Heart left ventricle (tissue), 16 donors: ENCODE measurements at regions not wholly inside any gene's neighbourhood (a gene's known extent, or its start where the extent isn't known, plus 50 kb on each side); places are given as distances from the start of the nearest gene placed in this dataset.

Experiments used
- ATAC-seq, 4 donors: fragments of 200-7000 bp; cut with Tn5 transposase; one replicate each; pipeline ENCODE4 v1.9.1; 2020 to 2022; ENCODE audit warnings: moderate library complexity in 4 of 4, mild to moderate bottlenecking in 3 of 4, moderate number of reproducible peaks in 1 of 4
- DNase-seq, 5 donors: peaks; one replicate each; pipeline ENCODE4 v3.0.0-alpha.2; 2020
- H3K27ac ChIP-seq, 12 donors: fragments of 200-600 bp; sonication (generic) in 4 of 12; one replicate each; pipeline versions ENCODE4 v1.5.0 to v1.8.0; 2016 to 2022; ENCODE audit warnings: mild to moderate bottlenecking in 2 of 12
- H3K27me3 ChIP-seq, 9 donors: fragments of 200-600 bp; sonication (generic) in 2 of 9; one replicate each; pipeline versions ENCODE4 v1.5.1 to v1.8.0; 2016 to 2022; ENCODE audit warnings: mild to moderate bottlenecking in 3 of 9
- H3K36me3 ChIP-seq, 9 donors: fragments of 200-600 bp; sonication (generic) in 2 of 9; one replicate each; pipeline versions ENCODE4 v1.5.0 to v1.8.0; 2018 to 2022; ENCODE audit warnings: mild to moderate bottlenecking in 2 of 9
- H3K4me1 ChIP-seq, 12 donors: fragments of 200-600 bp; sonication (generic) in 4 of 12; one replicate each; pipeline versions ENCODE4 v1.5.0 to v1.8.0; 2016 to 2022; ENCODE audit warnings: mild to moderate bottlenecking in 3 of 12
- H3K4me3 ChIP-seq, 12 donors: fragments of 200-600 bp; sonication (generic) in 4 of 12; one replicate each; pipeline versions ENCODE4 v1.5.0 to v1.8.0; 2017 to 2022; ENCODE audit warnings: mild to moderate bottlenecking in 9 of 12, moderate library complexity in 4 of 12
- H3K9me3 ChIP-seq, 12 donors: fragments of 200-600 bp; sonication (generic) in 4 of 12; one replicate each; pipeline versions ENCODE4 v1.5.0 to v1.8.0; 2016 to 2022; ENCODE audit warnings: mild to moderate bottlenecking in 1 of 12
- CTCF ChIP-seq, 12 donors: fragments of 200-600 bp; sonication (generic) in 4 of 12; IDR thresholded peaks; one replicate each; pipeline versions ENCODE4 v1.5.0 to v1.8.0; 2018 to 2022; ENCODE audit warnings: antibody characterized with exemption in 12 of 12, mild to moderate bottlenecking in 5 of 12
- POLR2A ChIP-seq, 2 donors: fragments of 450-650 bp; IDR thresholded peaks; one replicate each; pipeline ENCODE4 v1.6.1; 2017; ENCODE audit warnings: antibody characterized with exemption in 2 of 2, mild to moderate bottlenecking in 2 of 2, moderate library complexity in 2 of 2
- WGBS, 4 donors: extraction: QIAGEN DNeasy Blood & Tissue Kit in 2 of 4; methylation state at CpG; one replicate each; pipeline versions ENCODE4 v1.1.5 to v1.1.7; 2013 to 2018; 5-methylcytosine and 5-hydroxymethylcytosine counted together
- intact Hi-C, 10 donors: fragments of 100-400 bp; cut with DNase I; formaldehyde crosslinking; loops; one replicate each; pipeline versions ENCODE4 v1.11.1 to v1.14.2; 2022
- donor health status: ischemic (EF 13 %, LVEDD 7.1; RV severe dilation, severe dysfunction).
- donor health status: healthy with polysubstance abuse.
- donor health status: DM: no; HTN: yes; CAD: no.
- donor health status: DM: no; HTN: no; CAD: no.
- donor health status: ischemic (EF 25% LVEDD 6.9; RV normal size, moderate dysfunction).
- donor health status: ischemic (EF 25% LVEDD 5.7; RV mildly dilated, moderate dysfunction).
- donor health status: healthy.
- donor health status: DM: yes; HTN: yes; CAD: no.
- donor health status: ischemic (EF 35%, LVEDD 5.7; RV mildly dilated, moderate dysfunction).
- donor health status: nonischemic (EF 11% LVEDD 7.7; RV severe dilation, severe dysfunction).
- donor health status: DM: yes; HTN: yes; CAD: no.
- donor health status: PGD.
- donor health status: ischemic (EF 29% LVEDD 5.4; RV normal size, mild dysfunction).
- donor health status: nonischemic (EF 23%, LVEDD 6.1; RV moderate dilation, normal function).

GRCh38 chr6:67285770-67286495 lies 1349.1 kb upstream of the ADGRB3 start:
- Histone ChIP-seq H3K27ac (no peak overlapping the region), H3K4me1 (no peaks in the 10 kb centered on the region), H3K27me3 (no peaks in the 10 kb centered on the region), H3K36me3 (no peaks in the 10 kb centered on the region), H3K9me3 (peaks cover 0 to 9% (median 0%) of the 10 kb centered on the region in 12 donors), H3K4me3 (no peak overlapping the region)
- TF ChIP-seq POLR2A (IDR thresholded peaks at IDR 0.05) (no peak), CTCF (IDR thresholded peaks at IDR 0.05) (no peak)
- ATAC-seq = no peak
- no peak for DNase-seq
- intact Hi-C loops = no loop called here

- DNase-seq = no peak
- no peak overlapping the region for H3K4me3 ChIP-seq
- no peak overlapping the region for H3K27ac ChIP-seq
- no peak for ATAC-seq
- no peaks in the 10 kb centered on the region for H3K4me1 ChIP-seq
- no peaks in the 10 kb centered on the region for H3K27me3 ChIP-seq
- TF ChIP-seq CTCF (IDR thresholded peaks at IDR 0.05) (no peak), POLR2A (IDR thresholded peaks at IDR 0.05) (no peak)
- H3K36me3 ChIP-seq = no peaks in the 10 kb centered on the region
- H3K9me3 ChIP-seq = no peaks in the 10 kb centered on the region
- intact Hi-C loops = no loop called here
- 67 to 80% (median 70%) methylated on average over 2 of the region's 2 CpGs for WGBS, 4 donors
Measured at GRCh38 chr6:67277312-67277711, 1357.8 kb upstream of the ADGRB3 start.

- intact Hi-C loops = no loop called here
- Histone ChIP-seq H3K4me1 (no peaks in the 10 kb centered on the region), H3K27ac (no peak overlapping the region), H3K9me3 (peaks cover 0 to 7% (median 0%) of the 10 kb centered on the region in 12 donors), H3K36me3 (no peaks in the 10 kb centered on the region), H3K27me3 (no peaks in the 10 kb centered on the region), H3K4me3 (no peak overlapping the region)
- TF ChIP-seq CTCF (IDR thresholded peaks at IDR 0.05) (no peak), POLR2A (IDR thresholded peaks at IDR 0.05) (no peak)
- ATAC-seq (no peak), DNase-seq (no peak)
- WGBS, 4 donors = 77 to 82% (median 80%) methylated on average over 11 to 20 of the region's 20 CpGs
Measured at GRCh38 chr6:67265996-67266921, 1368.8 kb upstream of the ADGRB3 start.

GRCh38 chr6:67252663-67253062 lies 1382.4 kb upstream of the ADGRB3 start:
- ATAC-seq = no peak
- WGBS, 4 donors = 55 to 66% (median 62%) methylated on average over 3 of the region's 3 CpGs

More at GRCh38 chr6:67252663-67253062, 1382.4 kb upstream of the ADGRB3 start:
- Histone ChIP-seq H3K4me3 (no peak overlapping the region), H3K4me1 (no peaks in the 10 kb centered on the region), H3K27me3 (no peaks in the 10 kb centered on the region), H3K27ac (no peak overlapping the region), H3K36me3 (no peaks in the 10 kb centered on the region), H3K9me3 (peaks cover 0 to 10% (median 0%) of the 10 kb centered on the region in 12 donors)
- no peak for DNase-seq
- TF ChIP-seq POLR2A (IDR thresholded peaks at IDR 0.05) = no peak
- intact Hi-C loops = no loop called here
